GM23338 (cell line): ENCODE measurements at regions not wholly inside any gene's neighbourhood (a gene's known extent, or its start where the extent isn't known, plus 50 kb on each side); places are given as distances from the start of the nearest gene placed in this dataset.

Experiments
- ATAC-seq: fragments of 200-7000 bp; cut with Tn5 transposase; 3 replicates; pipeline ENCODE4 v1.9.1; 2020
- DNase-seq: peaks from one replicate; pipeline ENCODE4 v3.0.0-alpha.2; 2015; ENCODE audit warnings: low spot score
- H2AFZ ChIP-seq: fragments of 200-600 bp; sonication (generic); 2 replicates; pipeline ENCODE4 v1.8.0; 2016; ENCODE audit warnings: antibody characterized with exemption, mild to moderate bottlenecking, moderate library complexity
- H3F3A ChIP-seq: fragments of 200-600 bp; sonication (generic); replicated peaks from 2 replicates; pipeline ENCODE4 v1.8.0; 2017; ENCODE audit warnings: antibody characterized with exemption, mixed run types, low read depth
- H3K27ac ChIP-seq: fragments of 200-600 bp; sonication (generic); 2 replicates; pipeline ENCODE4 v1.6.1; 2016; ENCODE audit warnings: low read depth
- H3K27me3 ChIP-seq: fragments of 200-600 bp; sonication (generic); 2 replicates; pipeline ENCODE4 v1.8.0; 2016; ENCODE audit warnings: mild to moderate bottlenecking, mixed run types, moderate library complexity; ENCODE audit not compliant: insufficient read depth
- H3K36me3 ChIP-seq: fragments of 200-600 bp; sonication (generic); 2 replicates; pipeline ENCODE4 v1.8.0; 2016; ENCODE audit warnings: mild to moderate bottlenecking; ENCODE audit not compliant: insufficient read depth
- H3K4me1 ChIP-seq: fragments of 200-600 bp; sonication (generic); 2 replicates; pipeline ENCODE4 v1.8.0; 2016; ENCODE audit warnings: mild to moderate bottlenecking, moderate library complexity; ENCODE audit not compliant: insufficient read depth
- H3K4me2 ChIP-seq: fragments of 200-600 bp; sonication (generic); 2 replicates; pipeline ENCODE4 v1.7.1; 2017; ENCODE audit warnings: mixed run types
- H3K4me3 ChIP-seq: fragments of 200-600 bp; sonication (generic); 2 replicates; pipeline ENCODE4 v1.6.1; 2016; ENCODE audit warnings: mixed run types
- H3K79me2 ChIP-seq: fragments of 200-600 bp; sonication (generic); replicated peaks from 2 replicates; pipeline ENCODE4 v1.8.0; 2017; ENCODE audit warnings: mild to moderate bottlenecking; ENCODE audit not compliant: insufficient read depth
- H3K9me2 ChIP-seq: fragments of 200-600 bp; sonication (generic); 2 replicates; pipeline ENCODE4 v1.8.0; 2017; ENCODE audit not compliant: insufficient read depth
- H4K20me1 ChIP-seq: fragments of 200-600 bp; sonication (generic); replicated peaks from 2 replicates; pipeline ENCODE4 v1.8.0; 2017; ENCODE audit warnings: mild to moderate bottlenecking; ENCODE audit not compliant: insufficient read depth
- H3K27ac Mint-ChIP-seq: 2 replicates; pipeline ENCODE4 v1.8.0; 2020; ENCODE audit warnings: inconsistent platforms, mild to moderate bottlenecking, moderate library complexity, mixed read lengths
- H3K27me3 Mint-ChIP-seq: 3 replicates; pipeline ENCODE4 v1.8.0; 2022; ENCODE audit warnings: low read depth, mild to moderate bottlenecking, moderate library complexity, mixed read lengths, inconsistent platforms; ENCODE audit not compliant: insufficient read depth, poor library complexity
- H3K36me3 Mint-ChIP-seq: 3 replicates; pipeline ENCODE4 v1.8.0; 2021; ENCODE audit warnings: low read depth, mild to moderate bottlenecking, inconsistent platforms, moderate library complexity, mixed read lengths
- H3K4me1 Mint-ChIP-seq: 3 replicates; pipeline ENCODE4 v1.8.0; 2020; ENCODE audit warnings: mild to moderate bottlenecking, inconsistent platforms, mixed read lengths
- H3K4me3 Mint-ChIP-seq: 3 replicates; pipeline ENCODE4 v1.8.0; 2021; ENCODE audit warnings: moderate library complexity, mild to moderate bottlenecking, inconsistent platforms, mixed read lengths
- H3K9me3 Mint-ChIP-seq: 3 replicates; pipeline ENCODE4 v1.8.0; 2020; ENCODE audit warnings: moderate library complexity, mild to moderate bottlenecking, inconsistent platforms, mixed read lengths
- EZH2 ChIP-seq: fragments of 200-600 bp; sonication (generic); IDR thresholded peaks from one replicate; pipeline ENCODE4 v1.8.0; 2017; ENCODE audit warnings: antibody characterized with exemption, mild to moderate bottlenecking, low read depth; ENCODE audit not compliant: unreplicated experiment
- NANOG ChIP-seq: IDR thresholded peaks from 2 replicates; pipeline ENCODE4 v1.6.1; 2016; ENCODE audit warnings: antibody characterized with exemption, borderline replicate concordance
- STAT1 ChIP-seq: IDR thresholded peaks from one replicate; pipeline ENCODE4 v1.6.1; 2016; ENCODE audit warnings: antibody characterized with exemption; ENCODE audit not compliant: unreplicated experiment
- ZNF331 ChIP-seq: fragments of 250-450 bp; sonication (Bioruptor Pico); IDR thresholded peaks from 2 replicates; pipeline ENCODE4 v1.5.0; 2020; ENCODE audit warnings: low read depth, mild to moderate bottlenecking, moderate library complexity
- ZNF462 ChIP-seq: fragments of 250-450 bp; sonication (Bioruptor Pico); IDR thresholded peaks from 2 replicates; pipeline ENCODE4 v1.5.0; 2020; ENCODE audit warnings: mild to moderate bottlenecking, moderate library complexity

DNA sequence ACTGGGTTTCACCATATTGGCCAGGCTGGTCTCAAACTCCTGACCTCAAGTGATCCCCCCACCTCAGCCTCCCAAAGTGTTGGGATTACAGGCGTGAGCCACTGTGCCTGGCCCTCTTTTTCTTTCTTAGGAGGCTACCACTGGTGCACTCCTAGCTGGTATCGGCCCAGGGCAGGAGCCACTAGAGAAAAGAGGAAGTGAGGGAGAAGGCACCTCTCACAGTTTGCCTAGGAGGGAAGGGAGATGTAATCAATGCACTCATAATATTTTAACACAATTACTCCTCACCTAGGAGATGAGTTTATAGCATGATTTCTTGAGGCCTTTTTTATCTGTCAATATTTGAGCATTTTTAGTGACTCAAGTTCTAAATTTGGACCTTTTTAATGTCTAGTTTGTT, 189.0 kb upstream of the SOX4 start:
- TF ChIP-seq STAT1: no peak
- no peak for TF ChIP-seq ZNF462 (CRISPR knock-in tag)
- Mint-ChIP-seq H3K4me3 (no peak overlapping the region), H3K36me3 (no peaks in the 10 kb centered on the region), H3K9me3 (no peaks in the 10 kb centered on the region), H3K27ac (no peak overlapping the region), H3K27me3 (peaks cover 7% of the 10 kb centered on the region), H3K4me1 (no peaks in the 10 kb centered on the region)
- Histone ChIP-seq H3K9me2 (0 out of 2 replicates have a peak, but pooled peaks cover 9% of the 10 kb centered on the region), H2AFZ (0 out of 2 replicates have a peak overlapping the region, but pooled peaks have one; percentile 10), H3F3A (no peaks in the 10 kb centered on the region), H3K4me1 (no peaks in the 10 kb centered on the region), H3K79me2 (no peaks in the 10 kb centered on the region), H3K27me3 (no peaks in the 10 kb centered on the region), H3K4me3 (no peak overlapping the region), H3K4me2 (no peak overlapping the region), H3K36me3 (no peaks in the 10 kb centered on the region), H4K20me1 (no peaks in the 10 kb centered on the region), H3K27ac (no peak overlapping the region)
- ATAC-seq (no peak), DNase-seq (no peak)

GRCh38 chr6:21406316-21406715, 187.2 kb upstream of the SOX4 start:
- H3K36me3 Mint-ChIP-seq: no peaks in the 10 kb centered on the region
- H3K4me1 Mint-ChIP-seq: no peaks in the 10 kb centered on the region
- Histone ChIP-seq H3K9me2 (0 out of 2 replicates have a peak, but pooled peaks cover 3% of the 10 kb centered on the region), H3F3A (no peaks in the 10 kb centered on the region), H3K27ac (no peak overlapping the region), H3K4me1 (no peaks in the 10 kb centered on the region), H3K36me3 (no peaks in the 10 kb centered on the region), H3K79me2 (no peaks in the 10 kb centered on the region), H3K4me3 (no peak overlapping the region), H4K20me1 (no peaks in the 10 kb centered on the region), H3K27me3 (no peaks in the 10 kb centered on the region), H2AFZ (peak overlapping the region; percentile 63; the same call in 1 of the 2 replicates), H3K4me2 (no peak overlapping the region)
- H3K9me3 Mint-ChIP-seq: no peaks in the 10 kb centered on the region
- DNase-seq (no peak), ATAC-seq (no peak)
- H3K27ac Mint-ChIP-seq: no peak overlapping the region
- TF ChIP-seq ZNF331 (no peak), NANOG (no peak), EZH2 (no peak)
- H3K4me3 Mint-ChIP-seq: no peak overlapping the region
- peaks cover 3% of the 10 kb centered on the region for H3K27me3 Mint-ChIP-seq
